GM15510 (cell line): ENCODE measurements at regions not wholly inside any gene's neighbourhood (a gene's known extent, or its start where the extent isn't known, plus 50 kb on each side); places are given as distances from the start of the nearest gene placed in this dataset.

Source experiments
- POLR2A ChIP-seq: IDR thresholded peaks from 3 replicates; pipeline ENCODE4 v1.6.1; 2011; ENCODE audit warnings: borderline replicate concordance; ENCODE audit not compliant: insufficient read length; ENCODE audit errors: extremely low read depth

- TF ChIP-seq POLR2A = no peak
These were observed 175.5 kb upstream of the SERP2 start for GRCh38 chr13:44197791-44198770.

- TF ChIP-seq POLR2A = no peak
These were observed 174.8 kb upstream of the SERP2 start for GRCh38 chr13:44198826-44199225.

GRCh38 chr13:44199627-44200207 is 173.9 kb upstream of the SERP2 start:
- no peak for TF ChIP-seq POLR2A

GRCh38 chr13:44206434-44206833 is 167.2 kb upstream of the SERP2 start:
- no peak for TF ChIP-seq POLR2A

- TF ChIP-seq POLR2A = no peak
These were observed 166.1 kb upstream of the SERP2 start for GRCh38 chr13:44207476-44207875.

- TF ChIP-seq POLR2A = no peak
These were observed 163.1 kb upstream of the SERP2 start for GRCh38 chr13:44210525-44210924.

GRCh38 chr13:44211286-44211685 is 162.3 kb upstream of the SERP2 start:
- TF ChIP-seq POLR2A = no peak

GRCh38 chr13:44211704-44212346 is 161.8 kb upstream of the SERP2 start:
- TF ChIP-seq POLR2A = no peak

- no peak for TF ChIP-seq POLR2A
These were observed 160.8 kb upstream of the SERP2 start for GRCh38 chr13:44212633-44213396.

- no peak for TF ChIP-seq POLR2A
These were observed 155.0 kb upstream of the SERP2 start for GRCh38 chr13:44218501-44219240.

GRCh38 chr13:44219577-44220548 is 153.8 kb upstream of the SERP2 start:
- no peak for TF ChIP-seq POLR2A

GRCh38 chr13:44220948-44221347 is 152.7 kb upstream of the SERP2 start:
- TF ChIP-seq POLR2A = no peak

- TF ChIP-seq POLR2A = no peak
These were observed 152.0 kb upstream of the SERP2 start for GRCh38 chr13:44221657-44222056.
